Heart left ventricle (tissue), 16 donors: ENCODE measurements at regions not wholly inside any gene's neighbourhood (a gene's known extent, or its start where the extent isn't known, plus 50 kb on each side); places are given as distances from the start of the nearest gene placed in this dataset.
A peak's percentile ranks its signal among the peaks of the same experiment; 100 is the strongest.

Experiments
- ATAC-seq, 4 donors: fragments of 200-7000 bp; cut with Tn5 transposase; one replicate each; pipeline ENCODE4 v1.9.1; 2020 to 2022; ENCODE audit warnings: moderate library complexity in 4 of 4, mild to moderate bottlenecking in 3 of 4, moderate number of reproducible peaks in 1 of 4
- DNase-seq, 5 donors: peaks; one replicate each; pipeline ENCODE4 v3.0.0-alpha.2; 2020
- H3K27ac ChIP-seq, 12 donors: fragments of 200-600 bp; sonication (generic) in 4 of 12; one replicate each; pipeline versions ENCODE4 v1.5.0 to v1.8.0; 2016 to 2022; ENCODE audit warnings: mild to moderate bottlenecking in 2 of 12
- H3K27me3 ChIP-seq, 9 donors: fragments of 200-600 bp; sonication (generic) in 2 of 9; one replicate each; pipeline versions ENCODE4 v1.5.1 to v1.8.0; 2016 to 2022; ENCODE audit warnings: mild to moderate bottlenecking in 3 of 9
- H3K36me3 ChIP-seq, 9 donors: fragments of 200-600 bp; sonication (generic) in 2 of 9; one replicate each; pipeline versions ENCODE4 v1.5.0 to v1.8.0; 2018 to 2022; ENCODE audit warnings: mild to moderate bottlenecking in 2 of 9
- H3K4me1 ChIP-seq, 12 donors: fragments of 200-600 bp; sonication (generic) in 4 of 12; one replicate each; pipeline versions ENCODE4 v1.5.0 to v1.8.0; 2016 to 2022; ENCODE audit warnings: mild to moderate bottlenecking in 3 of 12
- H3K4me3 ChIP-seq, 12 donors: fragments of 200-600 bp; sonication (generic) in 4 of 12; one replicate each; pipeline versions ENCODE4 v1.5.0 to v1.8.0; 2017 to 2022; ENCODE audit warnings: mild to moderate bottlenecking in 9 of 12, moderate library complexity in 4 of 12
- H3K9me3 ChIP-seq, 12 donors: fragments of 200-600 bp; sonication (generic) in 4 of 12; one replicate each; pipeline versions ENCODE4 v1.5.0 to v1.8.0; 2016 to 2022; ENCODE audit warnings: mild to moderate bottlenecking in 1 of 12
- POLR2A ChIP-seq, 2 donors: fragments of 450-650 bp; IDR thresholded peaks; one replicate each; pipeline ENCODE4 v1.6.1; 2017; ENCODE audit warnings: antibody characterized with exemption in 2 of 2, mild to moderate bottlenecking in 2 of 2, moderate library complexity in 2 of 2
- WGBS, 4 donors: extraction: QIAGEN DNeasy Blood & Tissue Kit in 2 of 4; methylation state at CpG; one replicate each; pipeline versions ENCODE4 v1.1.5 to v1.1.7; 2013 to 2018; 5-methylcytosine and 5-hydroxymethylcytosine counted together
- intact Hi-C, 10 donors: fragments of 100-400 bp; cut with DNase I; formaldehyde crosslinking; loops; one replicate each; pipeline versions ENCODE4 v1.11.1 to v1.14.2; 2022
- TF ChIP-seq, protein P1 (sequence below), 12 donors: fragments of 200-600 bp; sonication (generic) in 4 of 12; IDR thresholded peaks; one replicate each; pipeline versions ENCODE4 v1.5.0 to v1.8.0; 2018 to 2022; ENCODE audit warnings: antibody characterized with exemption in 12 of 12, mild to moderate bottlenecking in 5 of 12
- donor health status: ischemic (EF 13 %, LVEDD 7.1; RV severe dilation, severe dysfunction).
- donor health status: healthy with polysubstance abuse.
- donor health status: DM: no; HTN: yes; CAD: no.
- donor health status: DM: no; HTN: no; CAD: no.
- donor health status: ischemic (EF 25% LVEDD 6.9; RV normal size, moderate dysfunction).
- donor health status: ischemic (EF 25% LVEDD 5.7; RV mildly dilated, moderate dysfunction).
- donor health status: healthy.
- donor health status: DM: yes; HTN: yes; CAD: no.
- donor health status: ischemic (EF 35%, LVEDD 5.7; RV mildly dilated, moderate dysfunction).
- donor health status: nonischemic (EF 11% LVEDD 7.7; RV severe dilation, severe dysfunction).
- donor health status: DM: yes; HTN: yes; CAD: no.
- donor health status: PGD.
- donor health status: ischemic (EF 29% LVEDD 5.4; RV normal size, mild dysfunction).
- donor health status: nonischemic (EF 23%, LVEDD 6.1; RV moderate dilation, normal function).

- Histone ChIP-seq H3K27ac (no peak overlapping the region), H3K36me3 (no peaks in the 10 kb centered on the region), H3K4me1 (no peaks in the 10 kb centered on the region), H3K27me3 (peaks cover 0 to 9% (median 0%) of the 10 kb centered on the region in 9 donors), H3K9me3 (peaks cover 0 to 19% (median 2%) of the 10 kb centered on the region in 12 donors), H3K4me3 (no peak overlapping the region)
- DNase-seq (no peak), ATAC-seq (no peak)
- TF ChIP-seq POLR2A (IDR thresholded peaks at IDR 0.05): no peak
- TF ChIP-seq, protein P1, sequence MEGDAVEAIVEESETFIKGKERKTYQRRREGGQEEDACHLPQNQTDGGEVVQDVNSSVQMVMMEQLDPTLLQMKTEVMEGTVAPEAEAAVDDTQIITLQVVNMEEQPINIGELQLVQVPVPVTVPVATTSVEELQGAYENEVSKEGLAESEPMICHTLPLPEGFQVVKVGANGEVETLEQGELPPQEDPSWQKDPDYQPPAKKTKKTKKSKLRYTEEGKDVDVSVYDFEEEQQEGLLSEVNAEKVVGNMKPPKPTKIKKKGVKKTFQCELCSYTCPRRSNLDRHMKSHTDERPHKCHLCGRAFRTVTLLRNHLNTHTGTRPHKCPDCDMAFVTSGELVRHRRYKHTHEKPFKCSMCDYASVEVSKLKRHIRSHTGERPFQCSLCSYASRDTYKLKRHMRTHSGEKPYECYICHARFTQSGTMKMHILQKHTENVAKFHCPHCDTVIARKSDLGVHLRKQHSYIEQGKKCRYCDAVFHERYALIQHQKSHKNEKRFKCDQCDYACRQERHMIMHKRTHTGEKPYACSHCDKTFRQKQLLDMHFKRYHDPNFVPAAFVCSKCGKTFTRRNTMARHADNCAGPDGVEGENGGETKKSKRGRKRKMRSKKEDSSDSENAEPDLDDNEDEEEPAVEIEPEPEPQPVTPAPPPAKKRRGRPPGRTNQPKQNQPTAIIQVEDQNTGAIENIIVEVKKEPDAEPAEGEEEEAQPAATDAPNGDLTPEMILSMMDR (IDR thresholded peaks at IDR 0.05): no peak
- intact Hi-C loops: no loop called here
- WGBS, 4 donors: 66 to 76% (median 70%) methylated on average over 3 of the region's 3 CpGs
These were observed 56.5 kb upstream of the ORC5 start for GRCh38 chr7:104264285-104264684.

- Histone ChIP-seq H3K27me3 (no peaks in the 10 kb centered on the region), H3K36me3 (no peaks in the 10 kb centered on the region), H3K4me3 (no peak overlapping the region), H3K9me3 (peaks cover 0 to 17% (median 2%) of the 10 kb centered on the region in 12 donors), H3K4me1 (no peaks in the 10 kb centered on the region), H3K27ac (no peak overlapping the region)
- intact Hi-C loops: no loop called here
- no peak for DNase-seq
- 51 to 57% (median 55%) methylated on average over 3 of the region's 3 CpGs for WGBS, 4 donors
- no peak for ATAC-seq
- no peak for TF ChIP-seq POLR2A (IDR thresholded peaks at IDR 0.05)
- TF ChIP-seq, protein P1 (IDR thresholded peaks at IDR 0.05): peak in 10 of 12 donors; percentile 13 to 51 (median 34)
These were observed 60.0 kb upstream of the ORC5 start for GRCh38 chr7:104267701-104268368.

DNA sequence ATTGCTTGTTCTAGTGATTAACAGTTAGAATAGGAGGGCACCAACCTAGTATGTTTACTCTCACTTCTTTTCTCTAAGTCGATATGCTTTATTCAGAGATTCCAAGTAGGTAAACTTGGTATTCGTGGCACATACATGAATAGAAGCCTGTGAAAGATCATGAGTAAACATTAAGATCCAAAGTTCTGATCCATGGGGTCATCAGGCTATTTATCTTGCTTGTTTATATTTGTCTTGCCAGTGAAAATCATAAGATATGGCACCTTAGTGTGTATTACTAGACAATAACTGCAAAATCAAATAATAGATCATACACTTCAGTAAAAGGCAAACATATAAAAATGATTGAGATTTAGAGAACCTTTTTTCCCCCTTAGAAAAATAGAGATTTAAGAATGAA is 56.5 kb upstream of the LHFPL3 start:
- TF ChIP-seq, protein P1 (IDR thresholded peaks at IDR 0.05): no peak
- no peak overlapping the region for H3K4me3 ChIP-seq
- no peak overlapping the region for H3K27ac ChIP-seq
- no peaks in the 10 kb centered on the region for H3K4me1 ChIP-seq
- DNase-seq (no peak), ATAC-seq (no peak)
- no peaks in the 10 kb centered on the region for H3K27me3 ChIP-seq
- no peaks in the 10 kb centered on the region for H3K36me3 ChIP-seq
- peaks cover 0 to 6% (median 0%) of the 10 kb centered on the region in 12 donors for H3K9me3 ChIP-seq
- WGBS, 4 donors: 59 to 66% (median 64%) methylated on average over 2 of the region's 2 CpGs
- intact Hi-C loops: loop anchor here in 5 of 10 donors (5.0 to 10.0 kb wide), 3 partner anchors 573 to 645 kb away; no protein-coding TSS in a partner anchor

- no peak overlapping the region for H3K4me3 ChIP-seq
- H3K27me3 ChIP-seq: no peaks in the 10 kb centered on the region
- DNase-seq: no peak
- H3K9me3 ChIP-seq: peaks cover 0 to 6% (median 0%) of the 10 kb centered on the region in 12 donors
- no peaks in the 10 kb centered on the region for H3K4me1 ChIP-seq
- TF ChIP-seq, protein P1 (IDR thresholded peaks at IDR 0.05): peak in 11 of 12 donors; percentile 27 to 57 (median 42)
- no peak for TF ChIP-seq POLR2A (IDR thresholded peaks at IDR 0.05)
- ATAC-seq: no peak
- H3K27ac ChIP-seq: no peak overlapping the region
- no peaks in the 10 kb centered on the region for H3K36me3 ChIP-seq
- WGBS, 4 donors: 84 to 87% (median 86%) methylated on average over 5 of the region's 5 CpGs
- intact Hi-C loops: loop anchor here in 5 of 10 donors (5.0 to 10.0 kb wide), 3 partner anchors 572 to 644 kb away; no protein-coding TSS in a partner anchor
These were observed 55.5 kb upstream of the LHFPL3 start for GRCh38 chr7:104272767-104273384.
